GM10248 (cell line): ENCODE measurements at regions not wholly inside any gene's neighbourhood (a gene's known extent, or its start where the extent isn't known, plus 50 kb on each side); places are given as distances from the start of the nearest gene placed in this dataset.
"Not testable (repeated sequence)": the region's sequence is repeated elsewhere in the genome, so short reads cannot be mapped to it uniquely, and the experiment has no call there.

ENCODE experiments used
- CTCF ChIA-PET: fragments of 300-600 bp; sonication (Branson Sonifier 250); formaldehyde crosslinking; extraction: SDS; loops from one replicate; lab custom pipeline; 2021; ENCODE audit warnings: antibody characterized with exemption; lab: Yijun Ruan, JAX
- POLR2A ChIA-PET: fragments of 350-650 bp; sonication (Branson Sonifier 250); formaldehyde crosslinking; extraction: SDS; loops from one replicate; lab custom pipeline; 2020; ENCODE audit warnings: antibody characterized with exemption; lab: Yijun Ruan, JAX
- DNase-seq: peaks from one replicate; pipeline ENCODE4 v3.0.0; 2012; ENCODE audit errors: extremely low spot score
- CTCF ChIP-seq: IDR thresholded peaks from 2 replicates; pipeline ENCODE4 v1.5.1; 2012; ENCODE audit warnings: mild to moderate bottlenecking, low read depth; ENCODE audit errors: extremely low read depth, missing control alignments, control extremely low read depth

- TF ChIP-seq CTCF: no peak
- ChIA-PET CTCF (interaction anchor here (0.8 to 1.1 kb wide), 2 partner anchors 34 to 38 kb away, joined by 3 to 4 read pairs; no protein-coding TSS in a partner anchor), POLR2A (no interaction called here)
- no peak for DNase-seq
These were observed 234.2 kb upstream of the NETO1 start for GRCh38 chr18:73101977-73102376.

GRCh38 chr18:73101491-73101890, 233.7 kb upstream of the NETO1 start:
- DNase-seq, POLR2A ChIA-PET, CTCF ChIA-PET: not testable (repeated sequence)

GRCh38 chr18:73099759-73100158, 232.0 kb upstream of the NETO1 start:
- ChIA-PET POLR2A (no interaction called here), CTCF (interaction anchor here (0.7 kb wide), 1 partner anchor 47 kb away, joined by 3 read pairs; no protein-coding TSS in a partner anchor)
- DNase-seq: no peak
- no peak for TF ChIP-seq CTCF

- TF ChIP-seq CTCF: no peak
- no peak for DNase-seq
- ChIA-PET CTCF (interaction anchor here (1.7 kb wide), 1 partner anchor 38 kb away, joined by 3 read pairs; no protein-coding TSS in a partner anchor), POLR2A (no interaction called here)
These were observed 226.0 kb upstream of the NETO1 start for GRCh38 chr18:73093687-73094250.

- ChIA-PET POLR2A (no interaction called here), CTCF (no interaction called here)
These were observed 220.7 kb upstream of the NETO1 start for GRCh38 chr18:73088445-73088844.

GRCh38 chr18:73087282-73087977, 219.6 kb upstream of the NETO1 start:
- DNase-seq: no peak
- CTCF ChIA-PET: no interaction called here
- TF ChIP-seq CTCF: no peak
- POLR2A ChIA-PET: no interaction called here

More at GRCh38 chr18:73088445-73088844, 220.7 kb upstream of the NETO1 start:
- DNase-seq: no peak
- TF ChIP-seq CTCF: no peak

- CTCF ChIA-PET: interaction anchor here (1.1 to 1.2 kb wide), 2 partner anchors 20 to 40 kb away, joined by 3 to 4 read pairs; no protein-coding TSS in a partner anchor
- TF ChIP-seq CTCF: no peak
- no peak for DNase-seq
- POLR2A ChIA-PET: no interaction called here
These were observed 212.1 kb upstream of the NETO1 start for GRCh38 chr18:73079920-73080319.
